Fibroblast of skin of right quadriceps (primary cell): ENCODE measurements at regions not wholly inside any gene's neighbourhood (a gene's known extent, or its start where the extent isn't known, plus 50 kb on each side); places are given as distances from the start of the nearest gene placed in this dataset.
"Not testable (repeated sequence)": the region's sequence is repeated elsewhere in the genome, so short reads cannot be mapped to it uniquely, and the experiment has no call there.

Source experiments
- DNase-seq: peaks from one replicate; pipeline ENCODE4 v3.0.0-alpha.2; 2013

- no peak for DNase-seq
These were observed 212.3 kb upstream of the SDK2 start for GRCh38 chr17:73856556-73856955.

- not testable (repeated sequence) for DNase-seq
These were observed 215.3 kb upstream of the SDK2 start for GRCh38 chr17:73859439-73860008.

- DNase-seq = no peak
These were observed 217.3 kb upstream of the SDK2 start for GRCh38 chr17:73861543-73861942.

- no peak for DNase-seq
These were observed 219.7 kb upstream of the SDK2 start for GRCh38 chr17:73863761-73864535.

GRCh38 chr17:73865831-73866230 lies 221.6 kb upstream of the SDK2 start:
- DNase-seq = no peak

GRCh38 chr17:73867056-73867455 lies 222.8 kb upstream of the SDK2 start:
- no peak for DNase-seq

GRCh38 chr17:73870068-73870467 lies 225.8 kb upstream of the SDK2 start:
- DNase-seq = no peak

- DNase-seq = no peak
These were observed 226.2 kb upstream of the SDK2 start for GRCh38 chr17:73870473-73870872.

GRCh38 chr17:73872816-73873215 lies 228.6 kb upstream of the SDK2 start:
- no peak for DNase-seq

- DNase-seq = no peak
These were observed 229.9 kb upstream of the SDK2 start for GRCh38 chr17:73874008-73874720.

GRCh38 chr17:73875346-73875745 lies 231.1 kb upstream of the SDK2 start:
- no peak for DNase-seq

- DNase-seq = no peak
These were observed 233.7 kb upstream of the SDK2 start for GRCh38 chr17:73877962-73878361.

- DNase-seq = no peak
These were observed 234.7 kb upstream of the SDK2 start for GRCh38 chr17:73878923-73879322.

GRCh38 chr17:73879987-73880386 lies 235.7 kb upstream of the SDK2 start:
- no peak for DNase-seq

- no peak for DNase-seq
These were observed 238.3 kb upstream of the SDK2 start for GRCh38 chr17:73882590-73882989.

GRCh38 chr17:73883175-73883574 lies 238.9 kb upstream of the SDK2 start:
- DNase-seq = no peak

- DNase-seq = no peak
These were observed 243.5 kb upstream of the SDK2 start for GRCh38 chr17:73887739-73888138.

- no peak for DNase-seq
These were observed 244.6 kb upstream of the SDK2 start for GRCh38 chr17:73888862-73889261.

- no peak for DNase-seq
These were observed 245.2 kb upstream of the SDK2 start for GRCh38 chr17:73889439-73889838.

- no peak for DNase-seq
These were observed 246.7 kb upstream of the SDK2 start for GRCh38 chr17:73890831-73891405.

GRCh38 chr17:73895157-73895556 lies 250.9 kb upstream of the SDK2 start:
- no peak for DNase-seq

GRCh38 chr17:73896966-73897365 lies 252.7 kb upstream of the SDK2 start:
- DNase-seq = no peak

GRCh38 chr17:73899839-73900238 lies 255.6 kb upstream of the SDK2 start:
- DNase-seq = no peak

GRCh38 chr17:73900516-73900915 lies 256.3 kb upstream of the SDK2 start:
- no peak for DNase-seq
